ENCODE measurements at regions not wholly inside any gene's neighbourhood (a gene's known extent, or its start where the extent isn't known, plus 50 kb on each side); places are given as distances from the start of the nearest gene placed in this dataset.

- Mint-ChIP-seq H3K4me3 (ENCODE audit: unreplicated experiment) (no peak overlapping the region), H3K27me3 (ENCODE audit: unreplicated experiment) (peaks cover 3% of the 10 kb centered on the region), H3K9me3 (ENCODE audit: unreplicated experiment) (no peaks in the 10 kb centered on the region), H3K27ac (ENCODE audit: unreplicated experiment) (no peak overlapping the region), H3K4me1 (ENCODE audit: unreplicated experiment) (no peaks in the 10 kb centered on the region), H3K36me3 (ENCODE audit: low read depth, unreplicated experiment) (no peaks in the 10 kb centered on the region)
- TF ChIP-seq CTCF (IDR thresholded peaks at IDR 0.05; ENCODE audit: unreplicated experiment), result no peak
- no peak for DNase-seq (ENCODE audit: low spot score)
These were observed 391.0 kb downstream of the MATN1 start for GRCh38 chr1:30332116-30333094.

GRCh38 chr1:30331415-30332065 lies 391.8 kb downstream of the MATN1 start:
- no peak overlapping the region for H3K27ac Mint-ChIP-seq (ENCODE audit: unreplicated experiment)
- no peaks in the 10 kb centered on the region for H3K36me3 Mint-ChIP-seq (ENCODE audit: low read depth, unreplicated experiment)
- DNase-seq (ENCODE audit: low spot score), result no peak
- no peak for TF ChIP-seq CTCF (IDR thresholded peaks at IDR 0.05; ENCODE audit: unreplicated experiment)
- H3K4me3 Mint-ChIP-seq (ENCODE audit: unreplicated experiment), result no peak overlapping the region
- peaks cover 3% of the 10 kb centered on the region for H3K27me3 Mint-ChIP-seq (ENCODE audit: unreplicated experiment)
- H3K4me1 Mint-ChIP-seq (ENCODE audit: unreplicated experiment), result no peaks in the 10 kb centered on the region
- H3K9me3 Mint-ChIP-seq (ENCODE audit: unreplicated experiment), result no peaks in the 10 kb centered on the region

- Mint-ChIP-seq H3K9me3 (ENCODE audit: unreplicated experiment) (no peaks in the 10 kb centered on the region), H3K36me3 (ENCODE audit: low read depth, unreplicated experiment) (no peaks in the 10 kb centered on the region), H3K4me1 (ENCODE audit: unreplicated experiment) (no peaks in the 10 kb centered on the region), H3K27ac (ENCODE audit: unreplicated experiment) (no peak overlapping the region), H3K4me3 (ENCODE audit: unreplicated experiment) (no peak overlapping the region), H3K27me3 (ENCODE audit: unreplicated experiment) (peaks cover 3% of the 10 kb centered on the region)
- no peak for DNase-seq (ENCODE audit: low spot score)
- no peak for TF ChIP-seq CTCF (IDR thresholded peaks at IDR 0.05; ENCODE audit: unreplicated experiment)
These were observed 392.7 kb downstream of the MATN1 start for GRCh38 chr1:30330644-30331043.

- no peak for DNase-seq (ENCODE audit: low spot score)
- Mint-ChIP-seq H3K27ac (ENCODE audit: unreplicated experiment) (no peak overlapping the region), H3K4me1 (ENCODE audit: unreplicated experiment) (no peaks in the 10 kb centered on the region), H3K27me3 (ENCODE audit: unreplicated experiment) (peaks cover 3% of the 10 kb centered on the region), H3K4me3 (ENCODE audit: unreplicated experiment) (no peak overlapping the region), H3K36me3 (ENCODE audit: low read depth, unreplicated experiment) (no peaks in the 10 kb centered on the region), H3K9me3 (ENCODE audit: unreplicated experiment) (no peaks in the 10 kb centered on the region)
- no peak for TF ChIP-seq CTCF (IDR thresholded peaks at IDR 0.05; ENCODE audit: unreplicated experiment)
These were observed 393.4 kb downstream of the MATN1 start for GRCh38 chr1:30329802-30330557.

Measured in endothelial cell (in vitro differentiated cells).